PFSK-1 (cell line): ENCODE measurements at regions not wholly inside any gene's neighbourhood (a gene's known extent, or its start where the extent isn't known, plus 50 kb on each side); places are given as distances from the start of the nearest gene placed in this dataset.

Experiments
- FOXP2 ChIP-seq: optimal IDR thresholded peaks from 2 replicates; pipeline ENCODE3; 2011; ENCODE audit warnings: borderline replicate concordance, control low read depth, inconsistent platforms; ENCODE audit not compliant: insufficient read depth; ENCODE audit errors: extremely low read length, extremely low read depth
- POLR2AphosphoS5 ChIP-seq: IDR thresholded peaks from 2 replicates; pipeline ENCODE4 v1.6.1; 2012; ENCODE audit warnings: low read depth, mild to moderate bottlenecking, control low read depth, low read length, moderate library complexity
- SIN3A ChIP-seq: IDR thresholded peaks from 2 replicates; pipeline ENCODE4 v1.6.1; 2012; ENCODE audit warnings: mild to moderate bottlenecking, low read length, moderate library complexity, borderline replicate concordance; ENCODE audit not compliant: insufficient read depth
- TAF1 ChIP-seq: IDR thresholded peaks from 2 replicates; pipeline ENCODE4 v1.6.1; 2012; ENCODE audit warnings: low read length, control low read depth, borderline replicate concordance; ENCODE audit not compliant: insufficient read depth
- TF ChIP-seq, protein P1 (sequence below), 2 experiments: IDR thresholded peaks; 2 replicates each; pipeline versions ENCODE4 v1.6.1 to v1.8.0; 2011 to 2012; ENCODE audit warnings: low read depth in 2 of 2, low read length in 2 of 2, control low read depth in 1 of 2, inconsistent platforms in 1 of 2, mild to moderate bottlenecking in 1 of 2, moderate library complexity in 1 of 2; ENCODE audit not compliant: insufficient read depth in 1 of 2

DNA sequence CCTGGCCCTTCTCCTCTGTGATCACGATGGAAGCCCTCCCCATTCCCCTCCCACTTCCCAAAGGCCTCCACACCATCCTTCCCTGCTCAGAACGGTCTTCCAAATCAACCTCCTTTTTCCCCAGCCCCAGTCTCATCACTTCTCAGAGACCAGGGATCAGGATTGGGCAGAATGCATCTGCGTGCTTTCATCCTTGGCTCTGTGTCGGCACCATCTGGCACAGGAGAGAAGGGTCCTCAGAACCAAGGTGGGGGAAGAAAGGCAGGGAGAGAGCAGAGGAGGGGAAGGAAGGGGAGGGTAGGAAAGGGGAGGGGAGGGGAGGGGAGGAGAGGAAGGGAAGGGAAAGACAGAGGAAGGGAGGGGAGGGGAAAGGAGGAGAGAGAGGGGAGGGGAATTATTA, 52.4 kb upstream of the FICD start:
- no peak for TF ChIP-seq TAF1
- TF ChIP-seq POLR2AphosphoS5, result no peak
- TF ChIP-seq, protein P1, sequence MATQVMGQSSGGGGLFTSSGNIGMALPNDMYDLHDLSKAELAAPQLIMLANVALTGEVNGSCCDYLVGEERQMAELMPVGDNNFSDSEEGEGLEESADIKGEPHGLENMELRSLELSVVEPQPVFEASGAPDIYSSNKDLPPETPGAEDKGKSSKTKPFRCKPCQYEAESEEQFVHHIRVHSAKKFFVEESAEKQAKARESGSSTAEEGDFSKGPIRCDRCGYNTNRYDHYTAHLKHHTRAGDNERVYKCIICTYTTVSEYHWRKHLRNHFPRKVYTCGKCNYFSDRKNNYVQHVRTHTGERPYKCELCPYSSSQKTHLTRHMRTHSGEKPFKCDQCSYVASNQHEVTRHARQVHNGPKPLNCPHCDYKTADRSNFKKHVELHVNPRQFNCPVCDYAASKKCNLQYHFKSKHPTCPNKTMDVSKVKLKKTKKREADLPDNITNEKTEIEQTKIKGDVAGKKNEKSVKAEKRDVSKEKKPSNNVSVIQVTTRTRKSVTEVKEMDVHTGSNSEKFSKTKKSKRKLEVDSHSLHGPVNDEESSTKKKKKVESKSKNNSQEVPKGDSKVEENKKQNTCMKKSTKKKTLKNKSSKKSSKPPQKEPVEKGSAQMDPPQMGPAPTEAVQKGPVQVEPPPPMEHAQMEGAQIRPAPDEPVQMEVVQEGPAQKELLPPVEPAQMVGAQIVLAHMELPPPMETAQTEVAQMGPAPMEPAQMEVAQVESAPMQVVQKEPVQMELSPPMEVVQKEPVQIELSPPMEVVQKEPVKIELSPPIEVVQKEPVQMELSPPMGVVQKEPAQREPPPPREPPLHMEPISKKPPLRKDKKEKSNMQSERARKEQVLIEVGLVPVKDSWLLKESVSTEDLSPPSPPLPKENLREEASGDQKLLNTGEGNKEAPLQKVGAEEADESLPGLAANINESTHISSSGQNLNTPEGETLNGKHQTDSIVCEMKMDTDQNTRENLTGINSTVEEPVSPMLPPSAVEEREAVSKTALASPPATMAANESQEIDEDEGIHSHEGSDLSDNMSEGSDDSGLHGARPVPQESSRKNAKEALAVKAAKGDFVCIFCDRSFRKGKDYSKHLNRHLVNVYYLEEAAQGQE (IDR thresholded peaks at IDR 0.05; ENCODE audit: insufficient read depth in 1 of 2, low read depth in 2 of 2, low read length in 2 of 2), result no peak
- no peak for TF ChIP-seq SIN3A
- no peak for TF ChIP-seq FOXP2
